Activated T-cell treated with anti-CD3 and anti-CD28 coated beads, Interleukin-2, amount 50 U/mL, for 48 hours (primary cell): ENCODE measurements at regions not wholly inside any gene's neighbourhood (a gene's known extent, or its start where the extent isn't known, plus 50 kb on each side); places are given as distances from the start of the nearest gene placed in this dataset.
A peak's percentile ranks its signal among the peaks of the same experiment; 100 is the strongest.

ENCODE experiments used
- DNase-seq, 2 experiments: peaks; one replicate each; pipeline ENCODE4 v3.0.0-alpha.2; 2020

- DNase-seq: no peak
These were observed 58.7 kb upstream of the SH3RF3 start for GRCh38 chr2:109070290-109070689.

DNA sequence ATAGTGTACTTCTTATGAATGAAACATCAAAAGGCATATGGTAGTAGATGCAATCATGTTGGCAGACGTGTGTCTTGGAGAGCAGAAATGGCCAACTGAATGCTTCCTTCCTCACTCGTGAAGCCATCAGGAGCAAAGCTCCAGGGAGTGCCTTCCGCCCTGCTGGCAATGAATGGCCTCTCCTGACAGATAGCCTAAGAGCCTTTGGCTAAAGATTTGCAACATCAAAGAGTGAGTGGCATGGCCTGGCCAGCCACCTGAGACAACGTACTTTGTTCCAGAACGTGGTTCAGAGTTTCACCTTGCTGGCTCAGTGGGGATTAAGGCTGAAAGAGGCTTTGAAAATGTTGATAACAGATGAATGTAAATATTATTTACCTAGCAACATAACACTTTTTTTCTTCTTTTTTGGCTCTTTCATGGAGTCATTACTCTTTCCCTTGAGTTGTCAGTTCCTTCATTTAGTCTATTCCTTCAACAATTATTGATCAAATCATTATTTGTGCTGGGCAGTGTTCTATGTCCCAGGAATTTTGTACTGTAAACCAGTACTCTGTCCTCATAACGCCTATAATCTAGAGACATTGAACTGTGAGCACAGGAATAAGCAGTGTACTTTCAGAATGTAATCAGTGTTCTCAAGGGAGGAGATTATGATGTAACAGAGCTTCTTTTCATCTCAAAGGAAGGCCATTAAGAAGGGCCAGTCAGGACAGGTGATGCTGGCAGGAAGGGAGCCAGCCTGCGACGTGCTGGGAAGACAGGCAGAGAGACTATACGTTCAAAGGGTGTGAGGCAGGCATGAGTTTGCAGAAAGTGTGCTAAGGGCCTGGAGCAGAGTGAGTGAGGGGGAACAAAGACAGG is 59.4 kb upstream of the SH3RF3 start:
- no peak for DNase-seq

- DNase-seq: no peak
These were observed 60.2 kb upstream of the SH3RF3 start for GRCh38 chr2:109068811-109069210.

DNA sequence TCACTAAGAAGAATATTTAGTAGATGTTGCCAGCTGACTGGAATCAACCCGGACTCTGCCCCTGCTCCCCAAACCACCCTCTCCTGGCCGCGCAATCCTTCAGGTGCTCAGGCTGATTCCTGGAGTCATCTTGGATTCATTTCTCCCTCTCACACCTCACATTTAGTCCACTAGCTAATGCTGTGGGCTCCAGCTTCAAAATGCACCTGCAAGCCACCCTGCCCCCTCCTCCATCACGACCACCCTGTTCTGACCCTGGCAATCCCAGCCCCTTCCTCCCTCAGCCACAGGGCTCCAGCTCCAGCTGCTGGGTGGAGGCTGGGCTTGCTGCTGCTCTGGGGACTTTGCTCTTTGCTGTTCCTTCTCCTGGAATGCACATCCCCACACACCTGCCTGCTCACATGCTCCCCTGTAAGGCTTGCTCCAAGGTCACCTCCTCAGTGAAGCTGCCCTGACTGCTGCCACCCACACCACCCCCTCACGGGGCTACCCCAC is 61.3 kb upstream of the SH3RF3 start:
- DNase-seq: no peak

GRCh38 chr2:109066917-109067597 is 61.9 kb upstream of the SH3RF3 start:
- no peak for DNase-seq

- no peak for DNase-seq
These were observed 62.5 kb upstream of the SH3RF3 start for GRCh38 chr2:109066501-109066900.

- DNase-seq: no peak
These were observed 63.6 kb upstream of the SH3RF3 start for GRCh38 chr2:109065391-109065734.

GRCh38 chr2:109064660-109065390 is 64.2 kb upstream of the SH3RF3 start:
- DNase-seq: no peak

- no peak for DNase-seq
These were observed 65.9 kb upstream of the SH3RF3 start for GRCh38 chr2:109062859-109063700.

- DNase-seq: no peak
These were observed 66.7 kb upstream of the SH3RF3 start for GRCh38 chr2:109062145-109062858.

- DNase-seq: no peak
These were observed 67.3 kb upstream of the SH3RF3 start for GRCh38 chr2:109061736-109062135.

GRCh38 chr2:109060496-109060895 is 68.5 kb upstream of the SH3RF3 start:
- no peak for DNase-seq

DNA sequence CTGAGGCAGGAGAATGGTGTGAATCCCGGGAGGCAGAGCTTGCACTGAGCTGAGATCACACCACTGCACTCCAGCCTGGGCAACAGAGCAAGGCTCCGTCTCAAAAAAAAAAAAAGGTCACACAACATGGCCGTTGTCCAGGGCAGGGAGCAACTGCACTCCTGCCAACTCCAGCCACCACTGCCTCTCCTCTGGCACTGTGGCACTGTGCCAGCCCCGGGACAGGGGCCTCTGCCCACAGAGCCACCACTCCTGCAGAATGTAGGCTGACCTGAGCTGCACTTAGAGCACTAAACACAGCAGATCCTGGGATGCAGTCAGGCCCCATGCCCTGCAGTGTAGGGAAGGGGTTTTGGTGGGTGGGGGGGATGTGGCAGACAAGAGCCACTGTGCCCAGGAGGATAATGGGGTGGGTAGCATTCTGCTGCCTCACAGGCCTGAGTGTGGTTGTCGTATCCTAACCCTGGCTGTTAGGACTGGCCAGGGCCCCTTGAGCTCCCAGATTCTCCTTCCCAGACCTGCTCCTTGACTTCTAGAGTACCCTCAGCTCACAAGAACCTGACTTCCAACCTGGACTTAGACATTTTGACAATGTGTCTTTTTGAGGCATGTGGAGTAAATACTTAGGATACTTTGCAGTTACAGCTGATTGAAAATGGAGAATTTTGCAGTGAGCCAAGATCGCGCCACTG is 69.4 kb upstream of the SH3RF3 start:
- no peak for DNase-seq

GRCh38 chr2:109058802-109059201 is 69.8 kb upstream of the EDAR start:
- no peak for DNase-seq

- DNase-seq: no peak
These were observed 69.2 kb upstream of the EDAR start for GRCh38 chr2:109058191-109058632.

- DNase-seq: peak; percentile 49 to 59
These were observed 68.7 kb upstream of the EDAR start for GRCh38 chr2:109057686-109058085.

GRCh38 chr2:109055435-109055834 is 66.4 kb upstream of the EDAR start:
- no peak for DNase-seq

GRCh38 chr2:109054865-109055264 is 65.8 kb upstream of the EDAR start:
- DNase-seq: no peak

DNA sequence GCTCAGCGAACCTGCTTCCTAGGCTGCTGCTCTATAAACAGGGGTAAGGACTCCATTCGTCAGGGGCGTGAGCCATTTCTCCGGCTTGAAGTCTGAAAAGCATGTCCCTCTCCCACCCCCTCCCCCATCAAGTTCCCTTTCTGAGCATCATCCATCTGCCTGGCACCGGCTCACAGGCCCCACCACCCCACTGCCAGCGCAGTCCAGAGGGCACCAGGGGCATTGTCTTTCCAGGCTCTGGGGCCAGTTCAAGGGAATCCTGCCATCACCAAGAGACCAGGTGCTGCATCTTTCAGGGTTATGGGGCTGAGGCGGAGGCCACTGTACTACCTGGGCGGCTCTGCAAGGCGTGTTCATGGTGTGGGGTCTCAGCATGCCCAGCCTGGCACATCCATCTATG is 64.7 kb upstream of the EDAR start:
- DNase-seq: no peak

DNA sequence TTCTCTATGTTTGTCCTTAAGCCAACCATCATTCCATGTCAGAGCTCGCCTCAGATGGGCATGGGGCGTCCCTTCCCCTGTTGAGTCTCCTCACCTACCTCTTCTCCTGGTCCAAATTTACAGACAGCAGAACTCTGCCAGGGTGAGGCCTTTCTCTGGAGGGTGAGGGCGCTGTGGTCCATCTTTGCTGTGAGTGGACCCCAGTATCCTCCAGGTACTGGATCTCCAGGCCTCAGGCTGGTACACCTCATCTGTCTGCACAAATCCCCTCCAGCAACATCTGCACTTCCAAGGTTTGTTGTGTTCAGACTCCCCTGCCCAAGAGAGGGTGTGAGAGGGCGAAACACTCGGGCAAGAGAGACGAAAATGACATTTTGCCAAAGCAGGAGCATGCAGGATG is 63.9 kb upstream of the EDAR start:
- no peak for DNase-seq

DNA sequence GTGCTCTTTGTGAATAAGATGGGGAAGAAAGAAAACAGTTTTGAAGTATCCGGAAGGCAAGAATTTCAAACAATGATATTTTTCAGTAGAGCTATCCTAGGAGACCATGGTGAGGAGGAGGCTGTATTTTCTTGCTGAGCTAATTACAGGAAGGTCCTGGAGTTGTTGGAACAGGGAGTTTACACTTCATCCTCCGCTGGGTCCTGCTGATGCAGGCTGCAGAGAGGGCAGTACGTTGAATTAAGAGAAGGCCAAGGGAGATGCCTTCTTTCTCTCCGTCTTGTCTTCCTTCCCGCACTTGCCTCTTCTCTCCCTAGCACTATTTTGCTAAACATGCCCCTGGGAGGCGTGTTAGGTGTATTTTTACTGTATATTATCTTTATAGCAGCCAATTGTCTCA is 60.0 kb upstream of the EDAR start:
- DNase-seq: no peak
